K562 (cell line): ENCODE measurements at regions not wholly inside any gene's neighbourhood (a gene's known extent, or its start where the extent isn't known, plus 50 kb on each side); places are given as distances from the start of the nearest gene placed in this dataset.

Experiments
- ATAC-seq: fragments of 200-7000 bp; cut with Tn5 transposase; 3 replicates; pipeline ENCODE4 v1.9.1; 2020; ENCODE audit warnings: moderate library complexity
- BruUV-seq: library from RNA; stranded (reverse); fragments of 400-500 nt; replicated peaks from 2 replicates; lab custom pipeline; 2021; lab: Mats Ljungman, UMichigan
- CTCF ChIA-PET: fragments of 300-600 bp; formaldehyde crosslinking; extraction: SDS; loops from one replicate; lab custom pipeline; 2021; ENCODE audit warnings: low intra/inter-chr PET ratio; lab: Yijun Ruan, JAX
- POLR2A ChIA-PET: fragments of 300-600, 350-650 bp; sonication (Branson Sonifier 250); formaldehyde crosslinking; extraction: SDS; loops from one replicate; lab custom pipeline; 2021; ENCODE audit warnings: antibody characterized with exemption, inconsistent platforms; lab: Yijun Ruan, JAX
- DNase-seq, 4 experiments: peaks; one replicate each; pipeline versions ENCODE4 v3.0.0 to v3.0.0-alpha.2; 2011 to 2018; ENCODE audit warnings: low spot score in 3 of 4, mixed read lengths in 3 of 4; ENCODE audit errors: extremely low read depth in 1 of 4
- FAIRE-seq: peaks from 2 replicates; lab custom pipeline; 2011; peaks lifted over from hg19 to GRCh38; lab: Jason Lieb, UNC
- H2AFZ ChIP-seq: 2 replicates; pipeline ENCODE4 v1.6.0; 2011; ENCODE audit warnings: low read depth, low read length, control low read depth, inconsistent platforms
- H3K27ac ChIP-seq: fragments of 200-600 bp; 3 replicates; pipeline ENCODE4 v1.8.0; 2011; ENCODE audit warnings: low read depth, mild to moderate bottlenecking, control low read depth, inconsistent platforms, low read length, moderate library complexity, mixed read lengths; ENCODE audit errors: extremely low read depth
- H3K27me3 ChIP-seq, 2 experiments: fragments of 300-600 bp in 1 of 2; 2 replicates in 1 of 2; 3 replicates in 1 of 2; pipeline versions ENCODE4 v1.6.0 to v1.8.0; 2011; ENCODE audit warnings: inconsistent platforms in 2 of 2, low read length in 2 of 2, mild to moderate bottlenecking in 1 of 2, mixed read lengths in 1 of 2, moderate library complexity in 1 of 2; ENCODE audit not compliant: control insufficient read depth in 2 of 2, insufficient read depth in 2 of 2
- H3K36me3 ChIP-seq: fragments of 300-600 bp; 3 replicates; pipeline ENCODE4 v1.8.0; 2011; ENCODE audit warnings: mild to moderate bottlenecking, low read length, inconsistent platforms; ENCODE audit not compliant: control insufficient read depth, insufficient read depth
- H3K4me1 ChIP-seq, 2 experiments: fragments of 200-600 bp in 1 of 2; replicated peaks in 1 of 2; 2 replicates in 1 of 2; 3 replicates in 1 of 2; pipeline versions ENCODE4 v1.5.1 to v1.8.0; 2011; ENCODE audit warnings: inconsistent platforms in 2 of 2, low read length in 2 of 2, mild to moderate bottlenecking in 1 of 2, mixed read lengths in 1 of 2, moderate library complexity in 1 of 2; ENCODE audit not compliant: control insufficient read depth in 2 of 2, insufficient read depth in 2 of 2
- H3K4me2 ChIP-seq: 2 replicates; pipeline ENCODE4 v1.6.1; 2011; ENCODE audit warnings: low read length, control low read depth, inconsistent platforms, mixed read lengths; ENCODE audit not compliant: insufficient read depth
- H3K4me3 ChIP-seq: fragments of 200-600 bp; sonication (generic), shearing (Covaris generic); 2 replicates; pipeline ENCODE4 v1.5.1; 2016; ENCODE audit warnings: control low read depth, inconsistent platforms
- H3K79me2 ChIP-seq: fragments of 200-600 bp; 3 replicates; pipeline ENCODE4 v1.8.0; 2011; ENCODE audit warnings: low read length, inconsistent platforms; ENCODE audit not compliant: control insufficient read depth, insufficient read depth
- H3K9ac ChIP-seq, 2 experiments: 2 replicates each; pipeline versions ENCODE4 v1.6.0 to v1.6.1; 2011; ENCODE audit warnings: low read depth in 2 of 2, low read length in 2 of 2, control low read depth in 1 of 2, inconsistent platforms in 1 of 2, mild to moderate bottlenecking in 1 of 2, mixed read lengths in 1 of 2; ENCODE audit not compliant: insufficient read depth in 1 of 2
- H3K9me1 ChIP-seq: one replicate; pipeline ENCODE4 v1.6.0; 2011; ENCODE audit warnings: inconsistent platforms, mild to moderate bottlenecking, low read length, moderate library complexity; ENCODE audit not compliant: control insufficient read depth, insufficient read depth
- H3K9me3 ChIP-seq: replicated peaks from 2 replicates; pipeline ENCODE4 v1.5.1; 2011; ENCODE audit warnings: low read depth, low read length, inconsistent platforms; ENCODE audit not compliant: control insufficient read depth, insufficient read depth
- H4K20me1 ChIP-seq: replicated peaks from 2 replicates; pipeline ENCODE4 v1.6.1; 2011; ENCODE audit warnings: low read length, inconsistent platforms, mixed read lengths; ENCODE audit not compliant: control insufficient read depth, insufficient read depth
- ADNP ChIP-seq: fragments of 200-800 bp; sonication (Bioruptor generic); IDR thresholded peaks from 2 replicates; pipeline ENCODE4 v1.6.1; 2016; ENCODE audit warnings: missing genetic modification characterization, missing compliant biosample characterization
- SPI1 ChIP-seq: IDR thresholded peaks from 2 replicates; pipeline ENCODE4 v1.6.1; 2011; ENCODE audit warnings: low read depth, low read length, control low read depth, borderline replicate concordance
- SRSF1 ChIP-seq: fragments of 200-400 bp; formaldehyde crosslinking; IDR thresholded peaks from 2 replicates; pipeline ENCODE4 v1.6.1; 2017; ENCODE audit warnings: mild to moderate bottlenecking, low read depth, low read length, moderate library complexity
- ZNF24 ChIP-seq: fragments of 450-650 bp; IDR thresholded peaks from 2 replicates; pipeline ENCODE4 v1.6.1; 2016
- whole genome bisulfite sequencing: fragments of 100-300 bp; shearing (Covaris generic); methylation state at CpG from one replicate; pipeline ENCODE4 v1.1.6; 2016; ENCODE audit warnings: low coverage, mixed read lengths; ENCODE audit not compliant: insufficient coverage; ENCODE audit errors: missing lambda C conversion rate; 5-methylcytosine and 5-hydroxymethylcytosine counted together
- in situ Hi-C: fragments of 300-500 bp; cut with MboI; formaldehyde crosslinking; loops from 4 replicates; pipeline ENCODE4 v1.15.0; 2018; ENCODE audit warnings: inconsistent platforms, mixed read lengths
- intact Hi-C: fragments of 100-400 bp; cut with micrococcal nuclease; formaldehyde crosslinking; loops from 2 replicates; pipeline ENCODE4 v1.14.2; 2022

GRCh38 chr7:16975712-16976111 is 93.9 kb upstream of the AGR3 start:
- Histone ChIP-seq H3K36me3 (no peaks in the 10 kb centered on the region), H3K9ac (no peak overlapping the region), H2AFZ (no peak overlapping the region), H3K9me3 (no peaks in the 10 kb centered on the region), H4K20me1 (no peaks in the 10 kb centered on the region), H3K9me1 (no peaks in the 10 kb centered on the region), H3K79me2 (no peaks in the 10 kb centered on the region), H3K4me1 (no peaks in the 10 kb centered on the region), H3K4me2 (no peak overlapping the region), H3K4me3 (no peak overlapping the region), H3K27ac (no peak overlapping the region), H3K27me3 (no peaks in the 10 kb centered on the region)
- 0% methylated on average over 1 of the region's 1 CpG for WGBS
- intact Hi-C loops (no loop called here), in situ Hi-C loops (no loop called here)
- FAIRE-seq (no peak), ATAC-seq (no peak), DNase-seq (no peak)
- POLR2A ChIA-PET: no interaction called here
- CTCF ChIA-PET: no interaction called here
- BruUV-seq: no TSS peak
- TF ChIP-seq ZNF24 (no peak), SPI1 (peak; percentile 88)

DNA sequence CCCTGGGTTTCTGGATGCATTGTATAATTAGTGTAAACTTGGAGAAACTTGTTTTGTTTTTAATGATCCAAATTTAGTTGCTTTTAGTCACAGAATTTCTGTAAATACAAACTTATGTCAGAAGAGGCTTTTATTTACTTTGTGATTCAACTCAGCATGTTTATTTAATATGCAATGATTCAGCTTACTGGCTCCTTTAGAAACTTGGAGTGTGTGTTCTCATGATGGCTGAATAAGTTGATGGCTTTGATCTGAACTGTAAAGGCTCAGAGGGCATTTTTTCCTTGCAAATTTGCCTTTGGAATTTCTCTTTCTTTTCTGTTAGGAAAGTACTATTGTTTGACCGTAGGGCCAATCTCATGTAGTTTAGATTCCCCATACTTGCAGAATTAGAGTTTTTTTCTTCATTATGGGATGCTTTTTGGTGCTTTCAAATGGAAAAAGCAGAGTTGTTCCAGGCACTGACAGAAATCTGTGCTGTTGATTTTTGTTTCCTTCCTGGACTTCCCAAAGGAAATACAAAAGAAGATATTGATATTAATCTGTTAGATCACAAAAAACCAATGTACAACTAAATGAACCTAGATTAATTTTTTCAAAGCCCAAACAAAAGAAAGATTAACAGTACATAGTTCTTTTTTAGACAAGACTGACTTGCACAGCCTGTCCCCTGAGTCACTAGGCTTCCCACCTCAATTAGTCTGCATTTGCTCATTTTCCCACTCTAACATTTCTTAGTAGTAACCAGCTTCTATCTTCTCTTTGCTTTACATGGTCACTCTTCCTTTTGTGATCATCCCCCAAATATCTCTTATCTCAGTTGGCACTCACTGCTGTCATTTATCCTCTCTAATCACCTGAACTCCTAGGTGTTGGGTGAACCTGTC is 96.8 kb upstream of the AGR3 start:
- Histone ChIP-seq H3K4me3 (no peak overlapping the region), H4K20me1 (no peaks in the 10 kb centered on the region), H3K9ac (no peak overlapping the region), H3K9me3 (no peaks in the 10 kb centered on the region), H2AFZ (no peak overlapping the region), H3K27me3 (no peaks in the 10 kb centered on the region), H3K27ac (no peak overlapping the region), H3K9me1 (no peaks in the 10 kb centered on the region), H3K79me2 (no peaks in the 10 kb centered on the region), H3K4me2 (no peak overlapping the region), H3K4me1 (no peaks in the 10 kb centered on the region), H3K36me3 (no peaks in the 10 kb centered on the region)
- ChIA-PET CTCF (no interaction called here), POLR2A (no interaction called here)
- no peak for FAIRE-seq
- intact Hi-C loops (no loop called here), in situ Hi-C loops (no loop called here)
- ATAC-seq: no peak
- no TSS peak for BruUV-seq
- TF ChIP-seq ADNP: no peak
- no peak for TF ChIP-seq SRSF1
- WGBS: 5% methylated on average over 1 of the region's 1 CpG
- no peak for DNase-seq
